Astrocyte of the spinal cord (primary cell): ENCODE measurements at regions not wholly inside any gene's neighbourhood (a gene's known extent, or its start where the extent isn't known, plus 50 kb on each side); places are given as distances from the start of the nearest gene placed in this dataset.

Source experiments
- DNase-seq: peaks from one replicate; pipeline ENCODE4 v3.0.0; 2011; ENCODE audit warnings: low read depth, low spot score
- H3K4me3 ChIP-seq: 2 replicates; pipeline ENCODE4 v1.5.1; 2011; ENCODE audit warnings: low read depth, mild to moderate bottlenecking, low read length, moderate library complexity
- CTCF ChIP-seq: IDR thresholded peaks from 2 replicates; pipeline ENCODE4 v1.5.1; 2012; ENCODE audit warnings: low read depth, mild to moderate bottlenecking, low read length, inconsistent platforms
- in situ Hi-C: cut with HindIII; loops from 2 replicates; pipeline ENCODE4 v1.10.0; 2017; ENCODE audit warnings: low sequenced_read_pairs

GRCh38 chr4:132269303-132269990, 879.6 kb upstream of the PCDH10 start:
- in situ Hi-C loops, result no loop called here
- no peak for TF ChIP-seq CTCF
- no peak for DNase-seq
- H3K4me3 ChIP-seq, result no peak overlapping the region

- no peak for DNase-seq
- in situ Hi-C loops, result no loop called here
- no peak overlapping the region for H3K4me3 ChIP-seq
- TF ChIP-seq CTCF, result no peak
Measured at GRCh38 chr4:132275583-132276121, 873.4 kb upstream of the PCDH10 start.

- DNase-seq, result no peak
- TF ChIP-seq CTCF, result no peak
- in situ Hi-C loops, result no loop called here
Measured at GRCh38 chr4:132276185-132276584, 872.9 kb upstream of the PCDH10 start.

GRCh38 chr4:132276989-132277388, 872.1 kb upstream of the PCDH10 start:
- DNase-seq, result no peak
- in situ Hi-C loops, result no loop called here
- TF ChIP-seq CTCF, result no peak
- no peak overlapping the region for H3K4me3 ChIP-seq

More at GRCh38 chr4:132276185-132276584, 872.9 kb upstream of the PCDH10 start:
- no peak overlapping the region for H3K4me3 ChIP-seq

GRCh38 chr4:132281733-132282132, 867.4 kb upstream of the PCDH10 start:
- in situ Hi-C loops, result no loop called here
- H3K4me3 ChIP-seq, result no peak overlapping the region
- no peak for DNase-seq
- TF ChIP-seq CTCF, result no peak

GRCh38 chr4:132284910-132285426, 864.1 kb upstream of the PCDH10 start:
- TF ChIP-seq CTCF, result no peak
- H3K4me3 ChIP-seq, result no peak overlapping the region
- in situ Hi-C loops, result no loop called here
- no peak for DNase-seq
